Esophagus muscularis mucosa (tissue), 4 donors: ENCODE measurements at regions not wholly inside any gene's neighbourhood (a gene's known extent, or its start where the extent isn't known, plus 50 kb on each side); places are given as distances from the start of the nearest gene placed in this dataset.

Experiments
- DNase-seq: peaks from one replicate; pipeline ENCODE4 v3.0.0-alpha.2; 2017; ENCODE audit errors: extremely low spot score
- H3K27ac ChIP-seq, 4 donors: fragments of 200-600 bp; sonication (generic); replicated peaks in 1 of 4; 1 replicate in 3 of 4; 2 replicates in 1 of 4; pipeline ENCODE4 v1.5.1; 2016 to 2019; ENCODE audit warnings: mild to moderate bottlenecking in 1 of 4
- H3K27me3 ChIP-seq, 4 donors: fragments of 200-600 bp; sonication (generic); one replicate each; pipeline versions ENCODE4 v1.5.1 to v1.6.0; 2016 to 2019
- H3K36me3 ChIP-seq, 4 donors: fragments of 200-600 bp; sonication (generic); one replicate each; pipeline ENCODE4 v1.5.1; 2016 to 2019
- H3K4me1 ChIP-seq, 4 donors: fragments of 200-600 bp; sonication (generic); one replicate each; pipeline ENCODE4 v1.5.1; 2016 to 2019
- H3K4me3 ChIP-seq, 4 donors: fragments of 200-600 bp; sonication (generic); 1 replicate in 2 of 4; 2 replicates in 2 of 4; pipeline ENCODE4 v1.5.1; 2016 to 2019; ENCODE audit warnings: mild to moderate bottlenecking in 4 of 4, moderate library complexity in 1 of 4
- H3K9me3 ChIP-seq, 4 donors: fragments of 200-600 bp; sonication (generic); 1 replicate in 3 of 4; 2 replicates in 1 of 4; pipeline ENCODE4 v1.5.1; 2016 to 2019
- EP300 ChIP-seq: sonication (generic); formaldehyde crosslinking; IDR thresholded peaks from one replicate; pipeline ENCODE4 v1.6.1; 2017; ENCODE audit warnings: antibody characterized with exemption
- POLR2A ChIP-seq: fragments of 450-650 bp; IDR thresholded peaks from one replicate; pipeline ENCODE4 v1.6.1; 2017; ENCODE audit warnings: antibody characterized with exemption, moderate library complexity, mild to moderate bottlenecking, low read depth
- POLR2AphosphoS5 ChIP-seq, 2 donors: sonication (generic); formaldehyde crosslinking; IDR thresholded peaks; one replicate each; pipeline ENCODE4 v1.6.1; 2017; ENCODE audit warnings: antibody characterized with exemption in 2 of 2
- WGBS: methylation state at CpG from one replicate; pipeline ENCODE4 v1.1.5; 2018; 5-methylcytosine and 5-hydroxymethylcytosine counted together
- intact Hi-C: fragments of 100-400 bp; cut with DNase I; formaldehyde crosslinking; loops from one replicate; pipeline ENCODE4 v1.15.1; 2023
- TF ChIP-seq, protein P1 (sequence below), 3 experiments: fragments of 200-600 bp in 2 of 3; fragments of 450-650 bp in 1 of 3; sonication (generic) in 2 of 3; IDR thresholded peaks; one replicate each; pipeline ENCODE4 v1.5.1; 2017 to 2019; ENCODE audit warnings: antibody characterized with exemption in 3 of 3, mild to moderate bottlenecking in 2 of 3, moderate library complexity in 1 of 3

DNA sequence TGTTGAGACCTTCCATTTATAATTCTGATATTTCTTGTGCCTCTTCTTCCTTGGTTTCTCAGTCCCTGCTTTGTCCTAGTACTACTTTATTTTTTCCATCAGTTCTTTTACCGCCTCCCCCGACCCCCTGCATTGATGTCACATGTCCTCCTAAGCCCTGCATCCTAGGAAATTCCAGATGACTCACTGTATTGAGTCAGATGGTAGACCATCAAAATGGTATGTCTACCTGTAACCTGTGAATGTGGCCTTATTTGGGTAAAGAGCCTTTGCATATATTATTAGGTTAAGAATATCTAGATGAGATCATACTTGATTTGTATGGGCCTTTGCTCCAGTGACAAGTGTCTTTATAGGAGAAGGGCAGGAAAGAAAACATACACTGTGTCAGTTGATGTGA lies 515.3 kb upstream of the CA10 start:
- no peaks in the 10 kb centered on the region for H3K4me1 ChIP-seq
- no peak overlapping the region for H3K27ac ChIP-seq
- H3K4me3 ChIP-seq: no peak overlapping the region
- peaks cover 0 to 9% (median 2%) of the 10 kb centered on the region in 4 donors for H3K9me3 ChIP-seq
- 68% methylated on average over 2 of the region's 2 CpGs for WGBS
- H3K27me3 ChIP-seq: no peaks in the 10 kb centered on the region
- H3K36me3 ChIP-seq: no peaks in the 10 kb centered on the region
- intact Hi-C loops: no loop called here
- TF ChIP-seq, protein P1, sequence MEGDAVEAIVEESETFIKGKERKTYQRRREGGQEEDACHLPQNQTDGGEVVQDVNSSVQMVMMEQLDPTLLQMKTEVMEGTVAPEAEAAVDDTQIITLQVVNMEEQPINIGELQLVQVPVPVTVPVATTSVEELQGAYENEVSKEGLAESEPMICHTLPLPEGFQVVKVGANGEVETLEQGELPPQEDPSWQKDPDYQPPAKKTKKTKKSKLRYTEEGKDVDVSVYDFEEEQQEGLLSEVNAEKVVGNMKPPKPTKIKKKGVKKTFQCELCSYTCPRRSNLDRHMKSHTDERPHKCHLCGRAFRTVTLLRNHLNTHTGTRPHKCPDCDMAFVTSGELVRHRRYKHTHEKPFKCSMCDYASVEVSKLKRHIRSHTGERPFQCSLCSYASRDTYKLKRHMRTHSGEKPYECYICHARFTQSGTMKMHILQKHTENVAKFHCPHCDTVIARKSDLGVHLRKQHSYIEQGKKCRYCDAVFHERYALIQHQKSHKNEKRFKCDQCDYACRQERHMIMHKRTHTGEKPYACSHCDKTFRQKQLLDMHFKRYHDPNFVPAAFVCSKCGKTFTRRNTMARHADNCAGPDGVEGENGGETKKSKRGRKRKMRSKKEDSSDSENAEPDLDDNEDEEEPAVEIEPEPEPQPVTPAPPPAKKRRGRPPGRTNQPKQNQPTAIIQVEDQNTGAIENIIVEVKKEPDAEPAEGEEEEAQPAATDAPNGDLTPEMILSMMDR (IDR thresholded peaks at IDR 0.05): no peak
- TF ChIP-seq POLR2A: no peak
- TF ChIP-seq POLR2AphosphoS5 (IDR thresholded peaks at IDR 0.05): no peak
- no peak for TF ChIP-seq EP300
- no peak for DNase-seq

DNA sequence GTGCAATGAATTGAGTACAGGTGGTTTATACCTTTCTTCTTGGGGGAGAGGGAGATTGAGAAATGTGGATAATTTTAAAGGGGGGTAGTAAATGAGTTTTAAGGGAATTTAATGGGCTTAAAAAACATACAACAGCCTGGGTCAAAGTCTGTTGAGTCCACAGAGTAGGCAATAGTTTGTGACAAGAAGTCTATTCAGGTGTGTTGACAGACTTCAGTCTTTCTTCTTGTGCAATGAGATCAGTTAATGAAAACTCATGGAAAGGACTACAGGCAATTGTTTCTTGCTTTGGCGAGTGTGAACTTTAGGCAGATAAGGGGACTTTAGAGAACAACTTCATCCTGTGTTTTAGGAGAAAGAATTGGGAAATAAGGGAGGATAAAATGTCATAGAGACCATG lies 507.8 kb upstream of the CA10 start:
- H3K36me3 ChIP-seq: no peaks in the 10 kb centered on the region
- H3K9me3 ChIP-seq: peaks cover 0 to 5% (median 0%) of the 10 kb centered on the region in 4 donors
- H3K4me3 ChIP-seq: no peak overlapping the region
- WGBS: 74% methylated on average over 1 of the region's 1 CpG
- no peaks in the 10 kb centered on the region for H3K27me3 ChIP-seq
- H3K27ac ChIP-seq: no peak overlapping the region
- intact Hi-C loops: loop anchor here (10.0 kb wide), 1 partner anchor 529 kb away; no protein-coding TSS in a partner anchor
- DNase-seq: no peak
- no peaks in the 10 kb centered on the region for H3K4me1 ChIP-seq
- TF ChIP-seq EP300 (no peak), POLR2A (no peak), POLR2AphosphoS5 (IDR thresholded peaks at IDR 0.05) (no peak)
- TF ChIP-seq, protein P1 (IDR thresholded peaks at IDR 0.05): no peak

DNA sequence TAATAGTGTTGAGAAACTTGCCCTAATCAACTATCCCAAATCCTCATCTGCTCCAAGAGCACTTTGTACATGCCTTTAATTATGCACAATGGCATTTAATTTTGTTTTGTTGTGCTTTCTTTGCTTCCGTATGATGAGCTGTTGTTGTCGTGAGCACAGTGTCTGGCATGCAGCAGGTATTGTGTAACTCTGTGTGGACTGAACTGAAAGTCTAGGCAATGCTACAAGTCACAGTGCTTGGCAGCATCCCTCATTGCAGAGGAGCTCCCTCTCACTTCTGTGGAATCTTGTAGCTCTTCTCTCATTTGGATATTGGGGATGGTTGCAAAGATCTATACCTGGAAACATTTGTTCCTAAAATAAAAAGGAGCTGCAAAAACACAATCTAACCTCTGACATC lies 502.2 kb upstream of the CA10 start:
- Histone ChIP-seq H3K27me3 (no peaks in the 10 kb centered on the region), H3K4me1 (no peaks in the 10 kb centered on the region), H3K36me3 (no peaks in the 10 kb centered on the region), H3K27ac (no peak overlapping the region), H3K9me3 (no peaks in the 10 kb centered on the region), H3K4me3 (no peak overlapping the region)
- intact Hi-C loops: loop anchor here (10.0 kb wide), 1 partner anchor 534 kb away; no protein-coding TSS in a partner anchor
- DNase-seq: no peak
- TF ChIP-seq POLR2AphosphoS5 (IDR thresholded peaks at IDR 0.05): no peak
- TF ChIP-seq, protein P1 (IDR thresholded peaks at IDR 0.05): no peak
- WGBS: 78% methylated on average over 2 of the region's 2 CpGs

DNA sequence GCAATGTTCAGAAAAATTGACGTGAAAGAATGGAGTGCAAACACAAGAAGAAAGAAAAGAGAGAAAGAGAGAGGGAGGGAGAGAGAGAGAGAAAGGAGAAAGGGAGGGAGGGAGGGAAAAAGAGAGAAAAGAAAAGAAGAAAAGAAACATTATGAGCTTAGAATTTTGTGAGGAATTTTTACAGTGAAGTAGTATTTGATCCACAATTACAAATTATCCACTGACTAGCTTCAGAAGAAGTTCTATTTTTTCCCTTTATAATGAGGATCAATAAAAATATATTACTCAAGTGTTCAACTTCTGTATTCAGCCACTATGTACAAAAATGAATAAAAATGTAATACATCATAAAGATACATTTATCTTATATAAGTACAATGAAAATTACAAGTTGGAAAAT lies 494.5 kb upstream of the CA10 start:
- Histone ChIP-seq H3K27me3 (no peaks in the 10 kb centered on the region), H3K4me3 (no peak overlapping the region), H3K9me3 (no peaks in the 10 kb centered on the region), H3K4me1 (no peaks in the 10 kb centered on the region), H3K27ac (no peak overlapping the region), H3K36me3 (no peaks in the 10 kb centered on the region)
- intact Hi-C loops: no loop called here
- WGBS: 79% methylated on average over 1 of the region's 1 CpG
- no peak for DNase-seq
- TF ChIP-seq, protein P1 (IDR thresholded peaks at IDR 0.05): no peak
- TF ChIP-seq EP300 (no peak), POLR2A (no peak), POLR2AphosphoS5 (IDR thresholded peaks at IDR 0.05) (no peak)

DNA sequence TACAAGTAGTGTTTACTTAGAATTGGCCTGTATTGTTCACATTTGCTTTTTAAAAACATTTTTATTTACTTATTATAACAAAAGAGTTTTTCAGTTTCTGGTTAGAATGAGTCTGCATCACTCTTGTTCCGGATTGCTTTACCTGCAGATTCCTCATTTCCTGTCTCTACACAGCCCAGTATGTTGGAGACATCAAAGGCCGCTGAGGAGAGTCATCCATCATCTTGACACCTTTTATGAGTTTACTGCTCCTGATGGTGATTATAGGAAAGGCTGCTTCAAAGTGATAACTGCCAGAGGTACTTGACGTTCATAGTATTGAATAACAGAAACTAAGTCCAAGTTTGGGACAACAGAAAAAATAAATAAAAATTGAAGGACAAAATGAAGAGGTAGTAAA lies 490.5 kb upstream of the CA10 start:
- no peaks in the 10 kb centered on the region for H3K27me3 ChIP-seq
- 30% methylated on average over 3 of the region's 3 CpGs for WGBS
- no peaks in the 10 kb centered on the region for H3K9me3 ChIP-seq
- TF ChIP-seq, protein P1 (IDR thresholded peaks at IDR 0.05): no peak
- TF ChIP-seq POLR2AphosphoS5 (IDR thresholded peaks at IDR 0.05): no peak
- no peak for TF ChIP-seq POLR2A
- no peak for TF ChIP-seq EP300
- no peak overlapping the region for H3K27ac ChIP-seq
- no peak overlapping the region for H3K4me3 ChIP-seq
- no peak for DNase-seq
- no peaks in the 10 kb centered on the region for H3K36me3 ChIP-seq
- intact Hi-C loops: no loop called here
- no peaks in the 10 kb centered on the region for H3K4me1 ChIP-seq
